BE2C (cell line): ENCODE measurements at regions not wholly inside any gene's neighbourhood (a gene's known extent, or its start where the extent isn't known, plus 50 kb on each side); places are given as distances from the start of the nearest gene placed in this dataset.

Experiments
- DNase-seq: peaks from one replicate; pipeline ENCODE4 v3.0.0-alpha.2; 2020
- H3K27me3 ChIP-seq: fragments of 250-450 bp; sonication (Bioruptor Pico); 2 replicates; pipeline ENCODE4 v1.5.1; 2020; ENCODE audit warnings: mild to moderate bottlenecking
- H3K36me3 ChIP-seq: fragments of 250-450 bp; sonication (Bioruptor Pico); 2 replicates; pipeline ENCODE4 v1.5.1; 2020; ENCODE audit warnings: mild to moderate bottlenecking
- H3K4me1 ChIP-seq: fragments of 250-450 bp; sonication (Bioruptor Pico); 2 replicates; pipeline ENCODE4 v1.5.1; 2020
- H3K4me3 ChIP-seq: 2 replicates; pipeline ENCODE4 v1.5.1; 2011; ENCODE audit warnings: low read depth, low read length
- H3K9me3 ChIP-seq: fragments of 250-450 bp; sonication (Bioruptor Pico); 2 replicates; pipeline ENCODE4 v1.5.1; 2020
- TF ChIP-seq, protein P1 (sequence below): IDR thresholded peaks from 2 replicates; pipeline ENCODE4 v1.5.1; 2012; ENCODE audit warnings: mild to moderate bottlenecking, low read depth, low read length

DNA sequence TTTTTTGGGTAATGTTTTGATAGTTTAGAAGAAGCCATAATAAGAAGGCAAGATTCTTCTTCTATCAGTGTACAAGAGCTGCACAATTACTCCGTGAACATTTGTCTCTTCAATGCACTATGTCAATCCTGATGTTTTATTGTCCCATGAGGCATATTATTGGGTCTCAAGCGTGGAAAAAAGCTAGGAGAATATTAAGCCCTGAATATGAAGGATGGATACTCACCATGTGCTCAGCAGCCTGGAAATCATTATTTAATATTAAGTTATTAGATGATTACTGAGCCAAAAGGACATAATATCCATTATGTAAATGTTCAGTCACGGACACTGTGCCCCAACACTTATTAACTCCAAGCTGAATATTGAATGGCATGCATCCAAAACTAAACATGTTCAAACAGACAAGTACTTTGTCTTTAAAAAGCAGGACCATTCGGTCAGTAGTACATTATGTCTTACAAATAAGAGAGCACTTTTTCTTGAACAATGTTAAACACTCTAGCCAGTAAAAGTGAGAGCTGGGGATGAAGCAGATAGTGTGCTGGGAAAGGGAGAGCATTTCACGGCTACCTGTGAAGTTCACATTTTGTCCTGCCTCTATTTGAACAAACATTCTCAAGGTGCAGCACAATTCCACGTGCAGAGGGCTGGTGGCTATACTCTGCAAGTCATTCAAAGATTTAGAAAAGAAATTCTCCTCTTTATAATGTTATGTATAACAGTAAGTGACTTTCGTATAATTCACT, 70.6 kb upstream of the CNR1 start:
- Histone ChIP-seq H3K9me3 (peaks cover 3% of the 10 kb centered on the region), H3K36me3 (no peaks in the 10 kb centered on the region), H3K27me3 (no peaks in the 10 kb centered on the region), H3K4me3 (no peak overlapping the region), H3K4me1 (no peaks in the 10 kb centered on the region)
- DNase-seq: no peak
- TF ChIP-seq, protein P1, sequence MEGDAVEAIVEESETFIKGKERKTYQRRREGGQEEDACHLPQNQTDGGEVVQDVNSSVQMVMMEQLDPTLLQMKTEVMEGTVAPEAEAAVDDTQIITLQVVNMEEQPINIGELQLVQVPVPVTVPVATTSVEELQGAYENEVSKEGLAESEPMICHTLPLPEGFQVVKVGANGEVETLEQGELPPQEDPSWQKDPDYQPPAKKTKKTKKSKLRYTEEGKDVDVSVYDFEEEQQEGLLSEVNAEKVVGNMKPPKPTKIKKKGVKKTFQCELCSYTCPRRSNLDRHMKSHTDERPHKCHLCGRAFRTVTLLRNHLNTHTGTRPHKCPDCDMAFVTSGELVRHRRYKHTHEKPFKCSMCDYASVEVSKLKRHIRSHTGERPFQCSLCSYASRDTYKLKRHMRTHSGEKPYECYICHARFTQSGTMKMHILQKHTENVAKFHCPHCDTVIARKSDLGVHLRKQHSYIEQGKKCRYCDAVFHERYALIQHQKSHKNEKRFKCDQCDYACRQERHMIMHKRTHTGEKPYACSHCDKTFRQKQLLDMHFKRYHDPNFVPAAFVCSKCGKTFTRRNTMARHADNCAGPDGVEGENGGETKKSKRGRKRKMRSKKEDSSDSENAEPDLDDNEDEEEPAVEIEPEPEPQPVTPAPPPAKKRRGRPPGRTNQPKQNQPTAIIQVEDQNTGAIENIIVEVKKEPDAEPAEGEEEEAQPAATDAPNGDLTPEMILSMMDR: no peak

- Histone ChIP-seq H3K36me3 (no peaks in the 10 kb centered on the region), H3K27me3 (no peaks in the 10 kb centered on the region), H3K4me3 (no peak overlapping the region), H3K4me1 (no peaks in the 10 kb centered on the region), H3K9me3 (peaks cover 6% of the 10 kb centered on the region)
- DNase-seq: no peak
- TF ChIP-seq, protein P1: no peak
Measured at GRCh38 chr6:88232753-88233152, 66.6 kb upstream of the CNR1 start.

- no peak for DNase-seq
- Histone ChIP-seq H3K4me1 (no peaks in the 10 kb centered on the region), H3K36me3 (no peaks in the 10 kb centered on the region), H3K27me3 (no peaks in the 10 kb centered on the region), H3K4me3 (no peak overlapping the region), H3K9me3 (no peaks in the 10 kb centered on the region)
- TF ChIP-seq, protein P1: no peak
Measured at GRCh38 chr6:88223298-88223697, 57.2 kb upstream of the CNR1 start.

GRCh38 chr6:88220493-88220892, 54.3 kb upstream of the CNR1 start:
- H3K9me3 ChIP-seq: no peaks in the 10 kb centered on the region
- no peaks in the 10 kb centered on the region for H3K4me1 ChIP-seq
- H3K27me3 ChIP-seq: no peaks in the 10 kb centered on the region
- no peak overlapping the region for H3K4me3 ChIP-seq
- TF ChIP-seq, protein P1: no peak
- DNase-seq: no peak
- H3K36me3 ChIP-seq: no peaks in the 10 kb centered on the region

GRCh38 chr6:88216182-88216581, 50.0 kb upstream of the CNR1 start:
- H3K9me3 ChIP-seq: no peaks in the 10 kb centered on the region
- H3K4me3 ChIP-seq: no peak overlapping the region
- H3K4me1 ChIP-seq: no peaks in the 10 kb centered on the region
- TF ChIP-seq, protein P1: no peak
- no peak for DNase-seq
- H3K36me3 ChIP-seq: no peaks in the 10 kb centered on the region
- H3K27me3 ChIP-seq: no peaks in the 10 kb centered on the region
